ENCODE measurements at regions not wholly inside any gene's neighbourhood (a gene's known extent, or its start where the extent isn't known, plus 50 kb on each side); places are given as distances from the start of the nearest gene placed in this dataset.

DNA sequence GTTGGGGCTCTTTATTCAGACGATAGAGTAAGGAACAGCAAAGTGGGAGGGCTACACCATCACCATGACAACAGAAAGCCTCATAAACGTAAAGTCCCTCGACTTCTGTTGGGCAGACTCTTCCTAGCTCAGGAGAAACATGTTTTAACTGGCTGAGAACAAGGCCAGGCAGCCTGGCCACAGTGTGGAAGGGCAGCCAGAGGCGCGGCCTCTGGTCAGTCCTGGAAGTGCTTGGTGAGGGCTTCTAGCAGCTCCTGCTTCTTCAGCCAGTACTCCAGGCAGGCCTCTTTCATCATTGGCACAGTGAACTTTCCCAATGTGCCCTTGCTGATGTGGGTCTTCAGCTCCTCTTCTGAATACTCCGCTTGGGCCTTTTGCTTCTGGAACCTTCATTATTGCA lies 690.9 kb downstream of the PCDH19 start:
- DNase-seq (ENCODE audit: low spot score), result no peak

DNA sequence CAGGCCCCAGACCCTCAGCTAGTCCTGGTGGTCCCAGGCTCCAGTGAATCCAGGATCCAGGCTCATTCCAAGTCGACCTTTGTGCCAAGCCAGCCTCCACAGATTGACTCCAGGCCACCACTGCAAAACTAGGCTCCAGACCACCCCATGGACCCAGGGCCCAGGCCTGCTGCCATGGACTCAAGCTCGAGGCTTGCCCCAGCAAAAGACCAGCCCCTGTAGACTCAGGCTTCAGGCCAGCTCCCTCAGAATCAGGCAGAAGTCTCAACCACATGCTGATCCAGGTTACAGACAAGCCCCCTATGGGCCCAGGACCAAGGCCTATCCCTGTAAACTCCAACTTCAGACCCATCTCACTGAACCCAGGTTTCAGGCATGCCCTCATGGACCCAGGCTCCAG lies 692.4 kb downstream of the PCDH19 start:
- no peak for DNase-seq (ENCODE audit: low spot score)

DNA sequence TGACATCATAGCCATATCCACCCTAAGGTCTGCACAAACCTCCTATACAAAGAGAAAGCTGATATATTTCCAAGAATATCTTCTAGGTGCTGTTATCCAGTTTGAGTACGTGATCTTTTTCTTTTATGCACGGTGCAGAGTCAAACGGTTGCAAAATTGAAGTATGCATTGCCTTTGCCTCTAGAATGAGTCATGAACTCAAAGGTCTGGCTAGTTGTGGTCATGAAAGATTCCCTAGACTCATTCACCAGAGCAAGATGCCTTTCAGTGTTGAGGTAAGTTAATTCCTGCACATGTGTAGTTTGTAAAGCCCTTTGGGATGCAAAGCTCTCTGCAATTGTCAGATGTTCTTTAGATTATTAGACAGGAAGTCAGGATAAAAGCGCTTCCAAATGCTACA lies 704.4 kb downstream of the PCDH19 start:
- DNase-seq (ENCODE audit: low spot score), result peak; percentile 14

DNA sequence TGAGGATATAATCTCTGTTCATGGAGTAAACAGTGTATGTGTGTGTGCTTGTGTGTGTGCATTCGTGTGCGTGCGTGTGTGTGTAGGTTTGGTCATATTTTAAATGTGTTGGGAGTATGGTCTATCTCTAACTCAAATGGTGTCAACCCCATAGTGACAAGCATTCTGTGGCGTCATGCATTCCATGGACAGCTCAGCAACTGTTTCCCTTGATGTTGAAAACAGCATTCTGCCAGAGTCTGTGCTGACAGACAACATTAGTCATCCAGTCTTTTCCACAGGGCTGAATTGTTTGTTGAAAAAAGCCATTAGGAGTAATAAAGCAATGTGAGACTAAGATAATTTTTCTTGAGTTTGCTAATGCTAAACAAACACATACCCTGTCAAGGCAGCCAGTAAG lies 706.6 kb downstream of the PCDH19 start:
- peak; percentile 13 for DNase-seq (ENCODE audit: low spot score)

DNA sequence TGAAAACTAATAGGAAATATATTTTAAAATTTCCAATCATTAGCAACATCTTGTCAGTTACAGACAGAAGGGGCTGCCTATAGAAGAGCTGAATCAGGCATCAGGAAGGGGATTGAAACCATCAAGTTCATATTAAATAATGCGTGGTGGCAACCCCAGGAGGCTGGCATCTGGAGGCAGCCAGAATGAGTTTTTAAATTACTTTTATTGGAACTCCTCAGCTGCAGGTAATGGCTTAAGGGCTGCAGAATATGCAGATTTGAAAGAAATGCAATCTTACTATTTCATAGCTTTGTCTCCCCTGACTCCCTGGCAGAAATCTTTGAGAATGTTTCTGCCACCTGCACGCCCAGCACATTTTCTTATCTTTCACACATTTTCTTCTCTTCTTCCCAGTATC lies 711.6 kb downstream of the PCDH19 start:
- DNase-seq (ENCODE audit: low spot score), result no peak

DNA sequence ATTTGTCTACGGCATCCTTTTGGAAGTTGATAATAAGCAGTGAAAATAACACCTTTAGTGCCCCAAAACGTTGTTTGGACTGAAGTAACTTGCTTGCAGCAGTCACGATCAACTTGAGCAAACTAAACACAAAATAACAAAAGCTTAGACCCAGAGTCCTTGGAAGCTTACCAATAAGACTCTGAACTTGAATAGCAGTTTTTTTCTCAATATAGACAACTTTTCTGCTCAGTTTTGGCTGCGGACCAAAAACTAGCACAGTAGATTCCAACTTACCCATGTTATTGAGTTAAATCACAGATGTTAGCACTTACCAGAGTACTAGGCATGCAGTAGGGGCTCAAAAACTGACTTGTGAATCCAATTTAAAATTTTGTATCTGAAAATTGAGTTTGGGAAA lies 746.9 kb downstream of the PCDH19 start:
- DNase-seq (ENCODE audit: low spot score), result no peak

DNA sequence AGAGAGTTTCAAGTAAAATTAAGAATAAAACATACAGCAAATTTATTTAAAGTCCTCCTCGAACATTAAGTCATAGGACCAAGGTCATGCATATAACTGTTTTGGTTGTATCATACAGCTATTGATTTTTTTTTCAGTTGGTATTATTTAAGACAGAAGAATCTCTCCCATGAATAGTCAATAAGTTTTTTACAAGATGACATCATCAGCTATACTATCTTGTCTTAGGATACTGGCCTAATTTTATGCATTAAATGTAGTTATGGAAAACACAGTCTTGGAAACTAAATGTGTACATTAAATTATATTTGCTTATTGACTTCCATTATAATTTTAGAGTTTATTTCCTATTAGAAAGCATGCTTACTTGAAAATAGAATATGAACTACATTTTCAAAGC lies 755.9 kb downstream of the PCDH19 start:
- no peak for DNase-seq (ENCODE audit: low spot score)

DNA sequence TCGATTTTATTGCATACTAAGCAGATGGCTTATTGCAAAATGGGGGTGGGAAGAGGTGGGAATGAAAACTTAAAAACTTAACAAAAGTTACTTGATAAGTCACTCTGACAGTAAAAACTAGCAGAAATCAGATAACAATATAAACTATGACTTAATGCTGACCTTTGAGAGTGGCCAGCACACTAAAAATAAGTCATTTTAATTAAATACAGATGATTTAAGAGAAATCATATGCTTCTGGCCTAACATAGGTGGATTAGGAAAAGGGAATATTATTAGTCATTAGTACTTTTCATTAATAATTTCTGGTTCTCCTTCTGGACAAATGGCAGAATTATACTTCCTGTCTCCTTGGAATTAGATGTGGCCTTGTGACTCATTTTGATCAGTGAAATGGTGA lies 756.7 kb downstream of the PCDH19 start:
- DNase-seq (ENCODE audit: low spot score), result no peak

DNA sequence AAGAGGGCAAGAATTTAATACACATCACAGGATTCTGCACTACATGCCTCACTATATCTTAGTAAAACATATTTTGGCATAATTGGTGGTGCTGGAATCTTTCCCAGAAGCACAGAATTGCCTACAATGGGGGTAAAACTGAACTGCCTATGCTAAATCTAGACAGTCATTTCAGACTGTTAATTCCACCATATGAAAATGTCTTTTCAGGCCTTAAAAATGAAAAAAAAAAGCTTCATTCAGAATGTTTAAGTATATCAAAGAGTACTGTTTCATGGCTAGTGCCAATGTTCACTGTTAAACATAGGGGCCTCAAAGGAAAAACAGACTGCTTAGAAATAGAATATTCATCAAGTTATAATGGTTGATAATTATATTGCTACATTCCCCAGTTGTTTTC lies 797.0 kb downstream of the PCDH19 start:
- no peak for DNase-seq (ENCODE audit: low spot score)

DNA sequence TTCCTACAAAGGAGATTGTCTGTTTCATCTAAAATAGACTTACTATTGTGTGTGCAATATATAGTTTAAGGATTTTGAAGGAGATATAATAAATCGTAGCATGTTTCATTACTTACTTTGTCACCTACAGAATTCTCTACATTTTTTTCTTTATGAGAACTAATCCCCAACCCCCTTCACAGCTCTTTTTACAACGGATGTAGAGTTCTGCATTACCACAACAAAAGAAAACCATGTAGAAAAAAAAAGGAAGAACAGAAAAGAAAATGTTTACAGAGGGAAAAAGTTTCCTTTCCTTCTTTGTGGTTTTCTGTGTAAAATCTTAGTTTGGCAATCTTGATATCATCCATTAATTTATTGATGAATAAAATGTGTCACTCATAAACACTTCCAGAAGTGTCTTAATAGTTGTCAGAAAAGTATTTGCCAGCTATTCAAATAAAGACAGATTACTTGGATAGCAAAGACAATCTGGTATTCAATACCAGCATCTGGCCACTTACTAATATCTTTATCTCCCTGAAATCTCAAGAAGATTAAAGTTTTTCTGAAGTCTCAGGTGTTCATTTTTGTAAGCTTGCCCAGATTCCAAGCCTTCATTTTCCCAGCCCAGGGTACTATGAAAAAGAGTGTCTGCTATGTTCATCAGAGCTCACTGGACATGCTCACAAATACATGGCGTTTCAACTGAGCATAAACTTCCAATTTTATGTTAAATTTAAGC lies 806.8 kb downstream of the PCDH19 start:
- DNase-seq (ENCODE audit: low spot score), result no peak

DNA sequence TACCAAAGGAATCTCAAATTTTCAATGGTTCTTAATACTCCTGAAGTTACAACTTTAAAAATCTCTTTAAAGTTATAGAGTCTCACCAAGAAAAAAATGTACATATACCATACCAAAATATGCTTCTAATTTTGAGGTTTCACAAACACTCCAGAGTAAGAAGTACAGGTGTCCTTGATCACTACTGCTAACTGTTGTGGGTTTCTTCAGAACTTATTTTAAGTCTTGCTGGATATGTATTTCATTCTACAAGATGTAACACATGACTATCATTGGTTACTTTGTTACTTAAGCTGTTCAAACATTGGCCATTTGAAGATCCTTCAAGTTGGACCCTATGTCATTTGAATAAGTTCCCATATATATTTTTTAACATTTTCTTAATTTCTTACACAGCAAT lies 808.0 kb downstream of the PCDH19 start:
- no peak for DNase-seq (ENCODE audit: low spot score)

DNA sequence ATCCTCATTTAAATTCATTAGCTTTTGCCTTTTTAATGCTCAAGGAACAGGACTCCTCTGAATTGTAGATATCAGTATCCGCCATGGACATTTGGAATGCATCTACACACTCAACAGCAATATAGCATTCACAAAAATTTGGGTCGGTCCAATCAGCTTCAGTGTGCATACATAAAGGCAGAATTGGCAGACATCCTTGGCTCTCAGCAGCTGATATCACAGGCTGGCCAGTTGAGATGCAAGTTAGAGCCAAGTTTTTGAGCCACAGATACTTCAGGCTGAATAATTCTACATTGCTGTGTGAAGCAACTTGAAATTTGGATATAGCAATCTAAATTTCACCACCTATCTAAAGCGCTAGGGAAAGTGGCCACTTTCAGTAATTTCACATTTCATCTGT lies 821.1 kb downstream of the PCDH19 start:
- peak; percentile 68 for DNase-seq (ENCODE audit: low spot score)

DNA sequence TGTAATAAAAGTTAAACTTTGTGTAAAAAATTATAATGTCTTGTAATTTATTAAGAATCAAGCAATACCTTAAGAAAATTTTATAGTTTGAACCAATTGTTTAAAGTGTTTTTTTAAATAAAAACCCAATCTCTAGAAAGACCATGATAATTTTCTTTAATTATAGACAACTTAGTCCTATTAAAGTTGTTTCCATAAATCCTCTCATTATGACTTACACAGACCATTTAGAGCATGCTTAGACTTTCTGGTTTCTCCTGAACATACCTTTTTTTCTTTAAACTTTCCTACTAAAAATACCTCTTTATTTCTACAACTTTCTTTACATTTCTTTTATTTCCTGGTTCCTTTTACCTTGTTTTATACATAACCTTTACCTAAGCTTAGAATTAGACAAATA lies 837.4 kb downstream of the PCDH19 start:
- no peak for DNase-seq (ENCODE audit: low spot score)

DNA sequence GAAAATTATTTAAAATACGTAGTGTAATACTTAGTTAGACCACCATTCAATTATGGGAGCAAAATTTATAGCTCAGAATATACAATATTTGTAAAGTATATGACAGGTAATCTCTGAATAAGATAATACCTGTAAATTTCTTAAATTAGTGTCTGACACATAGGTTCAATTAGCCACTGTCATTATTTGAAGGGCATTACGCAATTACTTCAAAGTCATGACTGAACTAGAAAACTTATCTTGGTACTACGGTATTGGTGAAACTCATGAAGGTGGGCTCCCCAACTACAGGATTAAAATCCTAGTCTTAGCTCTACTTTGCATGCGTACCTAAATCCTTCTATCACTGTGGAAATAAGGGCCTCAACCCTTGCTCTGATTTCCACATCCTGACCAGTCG lies 860.7 kb downstream of the PCDH19 start:
- no peak for DNase-seq (ENCODE audit: low spot score)

DNA sequence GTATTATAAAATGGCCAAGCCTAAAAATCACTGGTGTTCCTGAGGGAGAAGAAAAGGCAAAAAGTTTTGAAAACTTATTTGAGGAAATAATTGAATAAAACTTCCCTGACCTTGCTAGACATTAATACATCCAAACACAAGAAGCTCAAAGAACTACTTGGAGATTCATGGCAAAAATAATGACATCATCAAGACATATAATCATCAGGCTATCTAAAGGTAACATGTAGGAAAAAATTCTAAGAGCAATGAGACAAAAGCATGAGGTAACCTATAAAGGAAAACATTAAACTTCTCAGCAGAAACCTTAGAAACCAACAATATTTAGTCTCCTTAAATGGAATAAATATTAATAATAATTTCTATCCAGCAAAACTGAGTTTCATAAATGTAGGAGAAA lies 887.6 kb downstream of the PCDH19 start:
- no peak for DNase-seq (ENCODE audit: low spot score)

DNA sequence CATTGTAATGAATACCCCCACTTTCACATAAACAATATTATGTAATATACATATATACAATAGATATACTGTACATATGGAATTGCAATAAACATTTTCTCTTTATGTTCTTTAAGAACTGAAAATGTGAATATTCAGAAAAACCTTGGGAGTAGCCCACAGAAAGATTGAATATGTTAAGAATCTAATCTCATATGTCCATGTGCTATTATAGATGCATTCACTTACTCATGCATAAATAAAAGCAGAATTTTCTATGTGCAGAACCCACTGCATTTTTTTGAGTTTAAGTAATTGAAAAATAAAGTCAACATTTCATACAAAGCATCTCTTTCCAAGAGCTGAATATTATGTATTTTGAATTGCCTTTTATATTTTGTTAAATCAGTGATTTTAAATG lies 902.3 kb downstream of the PCDH19 start:
- DNase-seq (ENCODE audit: low spot score), result no peak

DNA sequence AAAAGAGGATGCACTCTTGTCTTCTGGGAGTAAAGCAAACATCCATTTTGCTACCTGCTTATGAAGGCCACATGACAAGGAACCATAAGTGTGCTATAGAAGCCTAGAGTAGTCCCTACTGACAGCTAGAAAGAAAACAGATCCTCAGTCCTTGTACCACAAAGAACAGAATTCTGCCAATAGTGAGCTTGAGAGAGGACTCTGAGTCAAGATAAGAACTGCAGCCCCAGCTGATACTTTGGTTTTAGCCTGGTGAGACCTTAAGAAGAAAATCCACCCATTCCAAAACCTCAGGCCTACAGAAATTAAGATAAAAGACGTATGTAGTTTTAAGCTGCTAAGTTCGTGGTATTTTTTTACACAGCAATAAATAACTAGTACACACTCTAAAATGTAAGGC lies 914.6 kb downstream of the PCDH19 start:
- DNase-seq (ENCODE audit: low spot score), result peak; percentile 80

DNA sequence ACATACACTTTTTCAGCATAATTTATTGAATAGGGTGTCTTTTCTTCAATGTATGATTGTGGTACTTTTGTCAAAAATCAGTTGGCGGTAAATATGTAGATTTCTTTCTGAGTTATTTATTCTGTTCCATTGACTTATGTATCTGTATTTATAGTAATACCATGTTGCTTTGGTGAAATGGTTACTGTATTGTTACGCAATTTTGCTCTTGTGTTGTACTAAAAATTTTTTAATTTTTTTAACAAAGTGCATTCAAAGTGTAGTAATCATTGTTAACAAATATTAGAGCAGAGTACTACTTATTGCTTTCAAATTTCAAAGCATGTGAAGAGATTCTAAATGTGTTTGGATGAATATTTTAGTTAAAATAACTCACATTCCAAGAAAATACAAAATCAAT lies 915.4 kb downstream of the PCDH19 start:
- DNase-seq (ENCODE audit: low spot score), result no peak

DNA sequence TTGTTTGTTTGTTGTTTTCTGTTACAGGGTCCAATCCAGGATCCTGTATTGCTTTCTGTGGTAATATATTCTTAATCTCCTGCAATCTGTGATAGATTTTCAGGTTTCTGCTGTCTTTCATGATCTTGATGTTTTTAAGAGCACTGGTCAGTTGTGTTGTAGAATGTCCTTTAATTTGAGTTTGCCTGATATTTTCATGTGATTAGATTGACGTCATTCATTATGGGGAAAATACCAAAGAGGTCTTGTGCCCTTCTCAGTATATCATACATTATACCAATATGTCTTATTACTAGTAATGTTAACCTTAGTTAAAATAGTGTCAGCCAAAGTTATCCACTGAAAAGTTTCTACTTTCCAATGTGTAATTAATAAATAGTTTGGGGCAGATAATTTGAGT lies 929.3 kb downstream of the PCDH19 start:
- no peak for DNase-seq (ENCODE audit: low spot score)

DNA sequence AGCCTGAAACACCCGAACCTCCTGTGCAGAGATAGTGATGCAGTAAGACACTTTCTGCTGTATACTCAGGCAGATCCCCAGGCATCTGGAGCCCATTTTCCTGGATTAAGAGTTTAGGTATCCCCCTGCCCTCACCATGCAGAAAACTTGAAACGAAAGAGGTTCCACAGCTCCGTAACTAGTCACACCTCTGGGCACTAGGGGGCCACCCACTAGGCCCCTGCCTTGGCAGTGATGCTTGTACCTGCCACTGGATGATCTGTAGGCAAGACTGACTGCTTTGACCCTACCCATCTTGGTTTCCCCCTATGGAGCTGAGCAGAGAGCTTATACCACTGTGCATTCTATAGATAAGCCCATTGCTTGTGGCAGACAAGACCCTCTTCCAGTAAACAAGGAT lies 940.6 kb downstream of the PCDH19 start:
- no peak for DNase-seq (ENCODE audit: low spot score)

DNA sequence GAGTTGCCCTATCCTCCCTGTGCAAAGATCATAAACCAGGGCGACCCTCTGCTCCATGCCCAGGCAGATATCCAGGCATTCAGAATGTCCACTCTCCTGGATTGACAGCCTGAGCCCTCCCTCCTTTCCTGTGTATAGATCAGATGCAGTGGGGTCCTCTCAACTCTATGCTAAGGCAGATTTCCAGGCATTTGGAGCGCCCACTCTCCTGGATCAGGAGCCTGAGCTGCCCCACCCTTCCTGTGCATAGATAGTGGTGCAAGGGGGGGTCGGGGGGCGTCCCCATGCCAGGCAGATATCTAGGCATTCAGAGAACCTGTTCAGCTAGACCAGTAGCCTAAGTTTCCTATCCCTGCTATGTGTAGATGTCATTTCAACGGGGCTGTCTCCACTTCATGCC lies 941.1 kb downstream of the PCDH19 start:
- no peak for DNase-seq (ENCODE audit: low spot score)

DNA sequence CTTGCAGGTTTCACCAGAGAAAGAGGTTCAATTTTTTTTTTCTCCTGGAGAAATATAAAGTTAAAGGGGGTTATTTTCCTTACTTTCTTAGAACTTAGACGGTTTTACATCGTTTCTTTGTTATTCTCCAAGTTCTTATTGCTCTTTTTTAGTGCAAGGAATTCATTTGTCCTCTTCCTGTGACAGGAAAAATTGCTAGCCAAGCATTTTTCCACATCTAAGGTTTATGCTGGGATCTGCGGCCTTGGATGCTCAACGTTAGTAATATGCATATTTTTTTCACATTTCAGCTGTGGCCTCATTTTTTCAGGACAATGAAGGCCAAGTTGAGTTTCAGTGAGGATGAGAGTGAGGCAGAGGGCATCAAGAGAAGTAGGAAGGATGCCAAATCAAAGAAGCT lies 948.9 kb downstream of the PCDH19 start:
- no peak for DNase-seq (ENCODE audit: low spot score)

DNA sequence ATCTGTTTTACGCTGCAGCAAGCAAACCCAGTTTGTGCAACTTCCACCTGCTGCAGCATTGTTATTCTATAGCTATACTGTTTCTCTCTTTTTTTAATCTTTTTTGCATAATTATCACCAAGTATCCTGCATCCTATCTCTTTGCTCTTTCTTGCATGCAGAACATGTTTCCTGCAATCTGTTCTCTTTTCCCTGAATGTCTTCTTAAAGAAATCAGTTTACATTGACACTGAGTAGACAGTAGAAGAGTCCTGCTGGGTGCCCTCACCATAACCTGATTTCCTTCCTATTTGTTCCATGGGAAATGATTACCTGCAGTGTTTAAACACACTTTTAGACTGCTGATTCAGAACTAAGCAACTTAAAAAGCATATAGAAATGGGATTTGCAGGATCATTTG lies 964.7 kb downstream of the PCDH19 start:
- DNase-seq (ENCODE audit: low spot score), result no peak

DNA sequence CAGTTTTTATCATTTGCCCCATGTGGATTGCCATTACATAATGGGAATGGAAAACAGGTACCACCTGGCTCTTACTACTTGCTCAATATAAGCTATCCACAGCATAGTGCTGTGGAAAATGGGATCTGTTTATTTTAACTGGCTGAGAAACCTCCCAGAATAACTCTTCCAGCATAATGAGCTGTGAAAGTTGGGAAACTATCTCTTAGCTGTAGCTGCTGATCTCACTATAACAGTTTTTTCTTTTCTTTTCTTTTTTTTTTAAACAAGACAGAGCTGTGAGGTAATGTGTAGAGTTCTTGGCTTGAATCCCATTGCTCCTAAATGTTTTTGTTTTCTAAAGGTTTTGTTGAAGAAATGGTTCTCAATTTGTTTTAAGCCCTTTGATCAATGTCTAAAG lies 988.3 kb downstream of the PCDH19 start:
- DNase-seq (ENCODE audit: low spot score), result no peak
